Mesothelial cell of epicardium (in vitro differentiated cells): ENCODE measurements at regions not wholly inside any gene's neighbourhood (a gene's known extent, or its start where the extent isn't known, plus 50 kb on each side); places are given as distances from the start of the nearest gene placed in this dataset.

ENCODE experiments used
- DNase-seq, 2 experiments: peaks; one replicate each; pipeline ENCODE4 v3.0.0; 2021; ENCODE audit warnings: low spot score in 2 of 2; ENCODE audit not compliant: unreplicated experiment in 2 of 2
- H3K27ac Mint-ChIP-seq: 2 replicates; pipeline ENCODE4 v1.8.0; 2021; ENCODE audit warnings: mixed read lengths
- H3K27me3 Mint-ChIP-seq: 2 replicates; pipeline ENCODE4 v1.8.0; 2021; ENCODE audit warnings: low read depth, mixed read lengths
- H3K36me3 Mint-ChIP-seq: 2 replicates; pipeline ENCODE4 v1.8.0; 2021; ENCODE audit warnings: mixed read lengths
- H3K4me1 Mint-ChIP-seq: 2 replicates; pipeline ENCODE4 v1.8.0; 2021; ENCODE audit warnings: mixed read lengths
- H3K4me3 Mint-ChIP-seq: 2 replicates; pipeline ENCODE4 v1.8.0; 2021; ENCODE audit warnings: mild to moderate bottlenecking, moderate library complexity, mixed read lengths
- H3K9me3 Mint-ChIP-seq: 2 replicates; pipeline ENCODE4 v1.8.0; 2021; ENCODE audit warnings: mixed read lengths
- CTCF ChIP-seq: fragments of 200-600 bp; sonication (generic); IDR thresholded peaks from one replicate; pipeline ENCODE4 v1.5.0; 2021; ENCODE audit warnings: antibody characterized with exemption; ENCODE audit not compliant: unreplicated experiment

DNA sequence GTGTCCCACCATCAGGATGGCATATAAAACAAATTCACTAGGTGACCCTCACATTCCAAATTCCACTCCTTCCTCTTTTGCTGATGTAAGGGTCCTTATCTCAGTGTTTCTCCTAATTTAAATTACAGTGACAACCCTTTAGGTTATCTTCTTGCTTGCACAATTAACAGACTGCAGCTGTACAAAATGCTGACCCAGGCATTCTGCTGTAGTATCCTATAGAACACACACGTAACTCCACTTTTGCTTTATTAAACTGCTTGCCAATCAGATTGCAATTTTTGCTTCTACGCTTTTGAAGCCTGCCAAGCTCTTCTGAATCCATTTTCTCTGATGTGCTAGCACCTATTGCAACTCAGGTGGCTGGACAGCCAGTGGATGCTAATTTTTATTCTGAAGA lies 950.3 kb downstream of the TFAP2A start:
- Mint-ChIP-seq H3K27me3 (no peaks in the 10 kb centered on the region), H3K9me3 (peaks cover 12% of the 10 kb centered on the region), H3K4me3 (no peak overlapping the region), H3K27ac (no peak overlapping the region), H3K4me1 (no peaks in the 10 kb centered on the region), H3K36me3 (no peaks in the 10 kb centered on the region)
- DNase-seq, result no peak
- TF ChIP-seq CTCF, result no peak

GRCh38 chr6:9463311-9463710 lies 951.6 kb downstream of the TFAP2A start:
- DNase-seq, result no peak
- H3K36me3 Mint-ChIP-seq, result no peaks in the 10 kb centered on the region
- no peak for TF ChIP-seq CTCF
- no peak overlapping the region for H3K4me3 Mint-ChIP-seq
- no peaks in the 10 kb centered on the region for H3K27me3 Mint-ChIP-seq
- H3K27ac Mint-ChIP-seq, result no peak overlapping the region
- H3K4me1 Mint-ChIP-seq, result no peaks in the 10 kb centered on the region
- peaks cover 12% of the 10 kb centered on the region for H3K9me3 Mint-ChIP-seq

GRCh38 chr6:9461188-9461587 lies 953.7 kb downstream of the TFAP2A start:
- peaks cover 12% of the 10 kb centered on the region for H3K9me3 Mint-ChIP-seq
- no peak for DNase-seq
- no peaks in the 10 kb centered on the region for H3K4me1 Mint-ChIP-seq
- H3K27ac Mint-ChIP-seq, result no peak overlapping the region
- H3K36me3 Mint-ChIP-seq, result no peaks in the 10 kb centered on the region
- H3K4me3 Mint-ChIP-seq, result no peak overlapping the region
- no peak for TF ChIP-seq CTCF
- no peaks in the 10 kb centered on the region for H3K27me3 Mint-ChIP-seq

- H3K4me3 Mint-ChIP-seq, result no peak overlapping the region
- no peaks in the 10 kb centered on the region for H3K36me3 Mint-ChIP-seq
- H3K27me3 Mint-ChIP-seq, result no peaks in the 10 kb centered on the region
- DNase-seq, result no peak
- H3K27ac Mint-ChIP-seq, result no peak overlapping the region
- H3K9me3 Mint-ChIP-seq, result peaks cover 8% of the 10 kb centered on the region
- no peak for TF ChIP-seq CTCF
- no peaks in the 10 kb centered on the region for H3K4me1 Mint-ChIP-seq
Measured at GRCh38 chr6:9458424-9458823, 956.5 kb downstream of the TFAP2A start.

DNA sequence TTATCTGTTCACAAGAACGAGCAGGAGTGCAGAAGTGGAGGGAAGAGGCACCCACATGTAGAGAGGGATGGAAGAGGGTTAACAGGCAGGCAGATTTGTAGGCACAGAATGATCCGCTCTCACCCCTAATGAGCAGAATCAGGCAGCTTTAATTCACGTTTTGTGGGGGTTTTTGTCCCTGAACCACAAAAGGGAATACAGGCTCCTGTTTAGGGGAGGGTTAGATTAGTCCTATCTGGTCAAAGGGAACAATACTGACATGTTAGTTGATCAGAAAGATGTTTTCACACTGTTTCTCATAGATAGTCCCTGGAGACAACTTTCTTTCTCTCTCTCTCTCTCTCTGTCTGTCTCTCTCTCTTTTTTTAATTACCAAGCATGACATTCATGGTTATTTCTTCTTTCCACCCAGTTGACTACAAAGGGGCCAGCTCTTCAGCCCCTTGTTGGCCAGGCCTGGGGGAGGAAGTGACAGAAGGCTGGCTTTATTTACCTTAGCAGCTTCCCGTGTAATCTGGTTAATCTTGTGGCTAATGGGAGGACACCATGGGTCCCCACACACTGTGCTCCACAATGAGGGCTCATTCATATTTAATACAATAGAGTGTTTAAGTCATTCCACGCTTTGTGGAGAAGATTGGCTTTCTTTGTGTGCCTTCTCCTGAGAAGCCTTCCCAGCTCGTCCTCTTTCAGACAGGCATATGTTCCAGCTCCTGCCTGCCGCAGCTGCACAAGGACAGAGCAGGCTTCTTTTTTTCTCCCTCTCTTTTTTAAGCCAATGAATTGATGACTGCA lies 958.8 kb downstream of the TFAP2A start:
- Mint-ChIP-seq H3K4me3 (no peak overlapping the region), H3K27ac (no peak overlapping the region), H3K4me1 (no peaks in the 10 kb centered on the region), H3K36me3 (no peaks in the 10 kb centered on the region), H3K9me3 (peaks cover 3% of the 10 kb centered on the region), H3K27me3 (no peaks in the 10 kb centered on the region)
- no peak for TF ChIP-seq CTCF
- no peak for DNase-seq
